WI38 (cell line): ENCODE measurements at regions not wholly inside any gene's neighbourhood (a gene's known extent, or its start where the extent isn't known, plus 50 kb on each side); places are given as distances from the start of the nearest gene placed in this dataset.

ENCODE experiments used
- H3K4me3 ChIP-seq: 2 replicates; pipeline ENCODE4 v1.5.1; 2011; ENCODE audit warnings: low read depth, mild to moderate bottlenecking, control low read depth, low read length
- TF ChIP-seq, protein P1 (sequence below): IDR thresholded peaks from 2 replicates; pipeline ENCODE4 v1.5.1; 2012; ENCODE audit warnings: low read depth, mild to moderate bottlenecking, control low read depth, low read length

- H3K4me3 ChIP-seq: no peak overlapping the region
- TF ChIP-seq, protein P1, sequence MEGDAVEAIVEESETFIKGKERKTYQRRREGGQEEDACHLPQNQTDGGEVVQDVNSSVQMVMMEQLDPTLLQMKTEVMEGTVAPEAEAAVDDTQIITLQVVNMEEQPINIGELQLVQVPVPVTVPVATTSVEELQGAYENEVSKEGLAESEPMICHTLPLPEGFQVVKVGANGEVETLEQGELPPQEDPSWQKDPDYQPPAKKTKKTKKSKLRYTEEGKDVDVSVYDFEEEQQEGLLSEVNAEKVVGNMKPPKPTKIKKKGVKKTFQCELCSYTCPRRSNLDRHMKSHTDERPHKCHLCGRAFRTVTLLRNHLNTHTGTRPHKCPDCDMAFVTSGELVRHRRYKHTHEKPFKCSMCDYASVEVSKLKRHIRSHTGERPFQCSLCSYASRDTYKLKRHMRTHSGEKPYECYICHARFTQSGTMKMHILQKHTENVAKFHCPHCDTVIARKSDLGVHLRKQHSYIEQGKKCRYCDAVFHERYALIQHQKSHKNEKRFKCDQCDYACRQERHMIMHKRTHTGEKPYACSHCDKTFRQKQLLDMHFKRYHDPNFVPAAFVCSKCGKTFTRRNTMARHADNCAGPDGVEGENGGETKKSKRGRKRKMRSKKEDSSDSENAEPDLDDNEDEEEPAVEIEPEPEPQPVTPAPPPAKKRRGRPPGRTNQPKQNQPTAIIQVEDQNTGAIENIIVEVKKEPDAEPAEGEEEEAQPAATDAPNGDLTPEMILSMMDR: no peak
Observed at GRCh38 chr17:71431146-71431545, 689.7 kb upstream of the SOX9 start.

DNA sequence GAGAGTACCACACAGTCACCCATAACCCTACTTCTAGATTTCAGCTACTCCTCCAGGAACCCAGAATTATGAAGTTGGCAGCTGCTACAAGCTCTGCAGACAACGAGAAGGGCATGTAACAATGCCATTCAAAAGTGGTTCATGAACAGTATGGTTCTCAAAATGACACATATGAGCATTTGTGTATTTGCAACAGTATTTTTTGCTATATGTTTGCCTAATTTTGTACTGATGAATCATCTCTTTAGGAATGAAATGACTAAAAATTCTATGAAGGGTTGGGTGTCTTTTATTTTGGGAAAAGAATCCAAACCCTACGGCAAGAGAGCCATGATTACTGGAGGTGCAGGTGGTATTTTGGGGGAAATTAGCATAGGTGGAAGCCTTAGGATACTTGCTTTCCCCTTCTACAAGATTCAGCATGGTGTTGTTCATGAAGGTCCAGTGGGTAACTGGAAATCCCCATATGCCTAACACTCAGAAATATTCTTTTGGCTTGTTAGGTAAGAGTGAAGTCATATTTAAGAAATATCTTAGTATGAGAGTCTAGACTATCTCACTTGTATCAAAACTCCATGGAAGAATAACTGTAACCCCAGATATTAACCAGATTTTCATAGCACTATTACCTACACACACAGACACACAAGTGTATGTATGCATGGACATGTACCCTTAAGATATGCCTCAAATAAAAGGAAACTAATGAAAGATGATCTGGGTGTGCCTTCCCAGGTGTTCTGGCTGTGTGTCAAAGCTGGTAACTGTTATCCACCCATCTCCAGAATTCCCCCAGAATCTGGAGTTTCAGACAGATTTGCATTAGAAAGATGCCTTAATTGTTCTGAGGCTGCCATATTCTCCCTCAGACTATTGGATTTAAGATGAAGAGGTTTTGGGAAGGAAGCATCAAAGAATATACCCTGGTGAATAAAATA, 688.2 kb upstream of the SOX9 start:
- TF ChIP-seq, protein P1: no peak
- H3K4me3 ChIP-seq: no peak overlapping the region

GRCh38 chr17:71434716-71435115, 686.1 kb upstream of the SOX9 start:
- TF ChIP-seq, protein P1: no peak
- H3K4me3 ChIP-seq: no peak overlapping the region

- no peak overlapping the region for H3K4me3 ChIP-seq
- TF ChIP-seq, protein P1: no peak
Observed at GRCh38 chr17:71436479-71436878, 684.3 kb upstream of the SOX9 start.

DNA sequence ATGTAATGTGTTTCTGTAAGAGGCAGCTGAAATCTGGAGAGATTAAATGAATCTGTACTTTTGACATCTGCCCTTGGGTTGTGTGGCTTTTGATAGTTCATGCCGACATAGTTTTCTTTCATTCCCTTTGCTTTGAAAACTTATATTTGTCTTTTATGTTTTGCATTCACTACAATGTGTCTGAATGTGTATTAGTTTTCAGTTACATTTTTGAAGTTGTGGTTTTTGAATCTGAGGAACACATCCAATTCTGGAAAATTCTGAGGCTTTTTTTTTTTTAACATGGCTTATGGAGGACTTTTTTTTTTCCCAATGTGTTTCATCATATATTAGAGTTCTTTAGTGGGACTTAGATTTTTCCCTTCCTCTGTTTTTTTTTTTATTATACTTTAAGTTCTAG, 683.7 kb upstream of the SOX9 start:
- H3K4me3 ChIP-seq: no peak overlapping the region
- TF ChIP-seq, protein P1: no peak

- H3K4me3 ChIP-seq: no peak overlapping the region
- TF ChIP-seq, protein P1: no peak
Observed at GRCh38 chr17:71438631-71439146, 682.1 kb upstream of the SOX9 start.

GRCh38 chr17:71440513-71440912, 680.3 kb upstream of the SOX9 start:
- H3K4me3 ChIP-seq: no peak overlapping the region
- TF ChIP-seq, protein P1: no peak
